ENCODE measurements at regions not wholly inside any gene's neighbourhood (a gene's known extent, or its start where the extent isn't known, plus 50 kb on each side); places are given as distances from the start of the nearest gene placed in this dataset.
A peak's percentile ranks its signal among the peaks of the same experiment; 100 is the strongest.

DNA sequence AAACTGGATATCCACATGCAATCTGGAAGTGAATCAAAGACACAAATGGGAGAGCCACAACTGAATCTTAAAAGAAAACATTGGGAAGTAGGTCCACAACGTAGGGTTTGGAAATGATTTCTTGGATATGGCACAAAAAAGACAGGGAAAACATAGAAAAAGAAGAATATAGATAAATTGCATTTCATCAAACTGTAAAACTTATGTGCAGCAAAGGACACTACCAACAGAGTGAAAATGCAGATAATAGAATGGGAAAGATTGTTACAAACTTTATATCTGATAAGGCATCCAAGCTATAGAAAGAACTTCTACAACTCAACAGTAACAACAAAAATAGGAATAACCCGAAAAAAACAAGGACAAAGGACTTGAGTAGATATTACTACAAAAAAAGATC lies 89.6 kb downstream of the ZNF280B start:
- DNase-seq (ENCODE audit: low spot score): no peak

DNA sequence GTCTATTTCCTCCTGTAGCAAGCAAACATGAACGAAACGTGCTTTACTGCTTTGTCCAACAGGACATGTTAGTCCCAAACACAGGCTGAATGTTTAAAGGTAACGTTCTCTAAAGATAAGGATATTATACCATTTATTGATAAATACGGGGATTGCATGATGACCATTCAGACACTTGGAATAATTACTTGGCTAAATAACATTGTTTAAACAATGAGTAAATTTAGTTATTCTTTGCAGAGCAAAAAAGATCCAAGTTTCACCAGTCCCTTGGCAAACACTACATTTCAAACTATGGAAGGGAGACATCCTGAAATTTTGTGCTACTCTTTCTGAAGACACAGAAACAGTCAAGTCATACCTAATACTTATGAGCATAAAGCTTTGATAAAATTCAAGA lies 88.0 kb downstream of the ZNF280B start:
- DNase-seq (ENCODE audit: low spot score): no peak

DNA sequence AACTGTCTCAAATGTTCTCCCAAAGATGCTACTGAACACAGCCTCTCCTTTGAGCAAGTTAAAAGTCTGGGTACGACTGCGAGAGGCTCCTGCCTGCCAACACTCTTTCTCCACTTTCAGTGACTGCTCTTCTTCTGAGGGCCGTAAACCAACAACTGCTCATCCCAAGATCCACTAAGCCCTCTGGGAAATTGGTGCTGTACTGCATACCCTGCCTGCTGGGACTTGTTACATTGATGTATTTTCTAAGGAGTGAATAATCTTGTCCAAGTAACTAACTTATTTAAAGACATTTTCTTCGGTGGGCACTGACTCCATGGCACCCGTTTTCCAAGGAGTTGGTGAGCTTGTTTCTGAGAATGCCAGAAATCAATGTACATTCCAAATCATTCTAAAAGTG lies 87.2 kb downstream of the ZNF280B start:
- no peak for DNase-seq (ENCODE audit: low spot score)

- peak; percentile 65 for DNase-seq (ENCODE audit: low spot score)
Measured at GRCh38 chr22:22422629-22423112, 85.9 kb downstream of the ZNF280B start.

- DNase-seq (ENCODE audit: low spot score): no peak
Measured at GRCh38 chr22:22423681-22424080, 84.9 kb downstream of the ZNF280B start.

- no peak for DNase-seq (ENCODE audit: low spot score)
Measured at GRCh38 chr22:22424210-22424800, 84.2 kb downstream of the ZNF280B start.

DNA sequence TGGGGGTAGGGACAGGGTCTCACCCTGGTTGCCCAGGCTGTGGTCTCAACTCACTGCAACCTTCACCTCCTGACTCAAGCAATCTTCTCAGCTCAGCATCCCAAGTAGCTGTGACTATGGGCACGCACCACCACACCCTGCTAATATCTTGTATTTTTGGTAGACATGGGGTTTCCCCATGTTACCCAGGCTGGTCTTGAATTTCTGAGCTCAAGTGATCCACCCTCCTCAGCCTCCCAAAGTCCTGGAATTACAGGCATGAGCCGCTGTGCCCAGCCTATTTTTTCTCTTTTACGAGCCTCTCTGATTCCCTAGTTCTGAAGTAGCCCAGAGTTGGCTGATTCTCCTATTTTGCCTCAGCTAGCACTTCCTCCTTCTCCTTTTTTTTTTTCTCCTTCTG lies 83.6 kb downstream of the ZNF280B start:
- DNase-seq (ENCODE audit: low spot score): no peak

DNA sequence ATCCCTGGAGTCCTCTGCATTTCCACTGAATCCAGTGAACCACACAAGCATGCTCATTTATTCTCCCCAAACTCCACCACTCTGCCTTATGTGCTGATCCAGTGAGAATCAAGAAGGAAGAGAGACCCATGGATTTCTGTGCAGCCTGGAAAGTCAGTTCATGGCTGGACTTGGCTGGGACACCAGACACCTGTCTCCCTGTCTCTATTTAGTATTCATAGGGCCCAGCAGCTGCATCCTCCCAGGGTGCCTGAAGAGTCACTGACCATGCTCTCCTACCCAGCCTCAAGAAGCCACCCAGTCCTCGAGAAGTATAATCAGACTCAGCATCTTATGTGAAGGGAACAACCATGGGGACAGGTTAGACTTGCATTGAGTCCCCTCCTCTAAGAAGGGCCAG lies 83.2 kb downstream of the ZNF280B start:
- DNase-seq (ENCODE audit: low spot score): no peak

GRCh38 chr22:22425783-22426624 lies 82.5 kb downstream of the ZNF280B start:
- DNase-seq (ENCODE audit: low spot score): no peak

- no peak for DNase-seq (ENCODE audit: low spot score)
Measured at GRCh38 chr22:22427542-22428065, 80.9 kb downstream of the ZNF280B start.

DNA sequence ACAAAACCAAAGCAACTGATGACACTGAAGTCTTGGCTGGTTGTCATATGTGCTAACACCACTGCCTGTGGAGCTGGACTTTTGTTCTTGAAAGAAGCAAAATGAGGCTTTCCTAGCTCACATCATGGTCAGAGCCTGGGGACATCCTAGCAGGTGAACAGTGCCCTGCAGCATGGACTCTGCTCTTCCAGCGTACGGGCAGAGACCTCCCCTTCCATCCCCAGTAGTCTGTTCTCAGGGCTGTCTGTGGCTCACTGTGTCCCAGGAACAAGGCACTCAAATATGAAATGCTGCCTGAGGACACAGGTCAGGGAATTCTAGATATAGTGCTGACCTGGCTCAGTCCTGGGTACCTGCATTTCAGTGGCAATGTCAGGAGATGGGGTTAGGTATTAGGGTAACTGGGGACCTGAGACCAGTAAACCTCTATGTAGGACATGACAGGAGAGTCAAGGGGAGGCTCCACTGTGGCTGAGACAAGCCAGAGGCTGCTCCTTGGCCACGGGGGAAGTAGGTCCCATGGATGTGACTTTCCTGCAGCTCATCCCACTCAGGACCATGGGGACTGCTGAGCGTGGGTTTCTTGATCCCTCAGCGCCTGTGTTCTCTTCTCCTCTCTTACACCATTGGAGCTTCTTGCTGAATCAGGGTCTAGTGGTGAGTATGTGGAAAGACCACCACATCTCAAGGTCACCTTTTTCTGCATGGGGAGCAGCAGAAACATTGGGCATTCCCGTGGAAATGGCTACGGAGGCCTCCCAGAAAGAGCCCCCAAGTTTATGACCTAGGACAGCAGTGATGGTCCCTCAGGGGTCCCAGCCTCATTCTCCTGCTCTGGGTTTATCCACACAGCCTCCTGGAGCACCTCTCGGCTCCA lies 80.1 kb downstream of the ZNF280B start:
- no peak for DNase-seq (ENCODE audit: low spot score)

- no peak for DNase-seq (ENCODE audit: low spot score)
Measured at GRCh38 chr22:22429369-22430108, 79.0 kb downstream of the ZNF280B start.

DNA sequence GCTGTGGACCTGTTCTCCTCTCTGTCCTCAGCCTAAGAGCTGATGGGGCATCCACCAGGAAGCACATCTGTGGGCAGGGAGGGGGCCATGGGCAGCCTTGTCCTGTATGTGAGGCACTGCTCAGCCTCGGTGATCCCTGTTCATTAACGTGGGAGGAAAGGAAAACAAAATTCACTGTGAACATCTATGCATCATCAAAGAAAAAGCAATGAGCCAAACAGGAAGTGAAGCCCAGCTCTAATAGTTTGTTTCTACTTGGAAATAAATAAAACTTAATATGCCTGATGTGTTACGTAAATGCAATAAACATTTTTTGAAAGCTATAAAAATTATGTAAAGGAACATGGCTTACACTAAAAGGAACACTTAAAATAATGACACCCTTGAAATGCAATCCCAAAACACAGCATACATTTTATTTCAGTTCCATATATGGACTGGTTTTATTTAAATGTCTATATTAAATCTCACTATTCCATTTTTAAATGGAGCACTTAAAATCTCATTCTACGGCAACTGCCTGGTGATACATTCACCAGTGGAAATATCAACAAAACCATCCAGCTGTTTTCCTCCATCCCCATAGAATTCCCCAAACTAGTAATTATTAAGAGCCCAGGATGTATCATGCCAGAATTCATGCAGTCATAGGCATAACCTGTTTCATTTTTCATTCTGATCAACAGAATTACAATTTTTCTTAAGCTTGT lies 78.3 kb downstream of the ZNF280B start:
- DNase-seq (ENCODE audit: low spot score): no peak

- peak; percentile 61 for DNase-seq (ENCODE audit: low spot score)
Measured at GRCh38 chr22:22431271-22432220, 77.0 kb downstream of the ZNF280B start.

- DNase-seq (ENCODE audit: low spot score): no peak
Measured at GRCh38 chr22:22432479-22432878, 76.1 kb downstream of the ZNF280B start.

- DNase-seq (ENCODE audit: low spot score): no peak
Measured at GRCh38 chr22:22432937-22433336, 75.6 kb downstream of the ZNF280B start.

DNA sequence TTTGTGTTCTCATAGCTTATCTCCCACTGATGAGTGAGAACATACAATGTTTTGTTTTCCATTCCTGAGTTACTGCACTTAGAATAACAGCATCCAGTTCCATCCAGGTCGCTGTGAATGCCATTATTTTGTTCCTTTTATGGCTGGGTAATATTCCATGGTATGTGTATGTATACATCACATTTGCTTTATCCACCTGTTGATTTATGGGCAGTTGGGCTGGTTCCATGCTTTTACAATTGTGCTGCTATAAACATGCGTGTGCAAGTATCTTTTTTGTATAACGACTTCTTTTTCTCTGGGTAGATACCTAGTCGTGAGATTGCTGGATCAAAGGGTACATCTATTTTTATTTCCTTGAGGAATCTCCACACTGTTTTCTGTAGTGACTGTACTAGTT lies 74.8 kb downstream of the ZNF280B start:
- no peak for DNase-seq (ENCODE audit: low spot score)
